ENCODE measurements at regions not wholly inside any gene's neighbourhood (a gene's known extent, or its start where the extent isn't known, plus 50 kb on each side); places are given as distances from the start of the nearest gene placed in this dataset.

DNA sequence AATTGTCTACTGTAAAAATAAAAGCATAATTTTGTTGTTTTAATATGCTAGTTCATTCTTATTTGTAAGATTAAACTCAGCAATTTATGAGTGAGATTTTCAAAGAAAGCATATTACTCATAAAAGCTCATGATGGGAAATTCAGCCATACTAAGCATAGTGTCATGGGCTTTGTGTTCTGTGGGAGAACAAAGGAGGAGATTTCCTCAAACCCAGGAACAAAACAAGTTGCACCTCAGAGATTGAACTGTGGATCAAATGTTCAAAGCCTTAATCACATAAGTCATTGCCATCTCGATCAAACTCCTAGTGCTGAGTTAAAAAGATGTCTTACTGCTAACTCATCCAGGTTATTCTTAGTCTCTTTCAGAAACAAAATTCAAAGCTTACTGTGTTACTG is 85.6 kb upstream of the PDZRN3 start:
- no peak for TF ChIP-seq EP300 (IDR thresholded peaks at IDR 0.05; ENCODE audit: borderline replicate concordance in 1 of 2, control insufficient read depth in 1 of 2, low read depth in 2 of 2, low read length in 2 of 2)
- TF ChIP-seq SREBF2 (IDR thresholded peaks at IDR 0.05; ENCODE audit: low read length): no peak
- no peak for TF ChIP-seq EZH2 (IDR thresholded peaks at IDR 0.05; ENCODE audit: borderline replicate concordance, control insufficient read depth, low read depth, low read length)

All from GM12878 (cell line).